ENCODE measurements at regions not wholly inside any gene's neighbourhood (a gene's known extent, or its start where the extent isn't known, plus 50 kb on each side); places are given as distances from the start of the nearest gene placed in this dataset.
"Not testable (repeated sequence)": the region's sequence is repeated elsewhere in the genome, so short reads cannot be mapped to it uniquely, and the experiment has no call there.

- DNase-seq, result no peak
These were observed 160.9 kb upstream of the AHI1 start for GRCh38 chr6:135658481-135658880.

- DNase-seq, result no peak
These were observed 161.4 kb upstream of the AHI1 start for GRCh38 chr6:135658916-135659315.

GRCh38 chr6:135664527-135664926 lies 167.0 kb upstream of the AHI1 start:
- no peak for DNase-seq

- DNase-seq, result no peak
These were observed 168.4 kb upstream of the AHI1 start for GRCh38 chr6:135665935-135666334.

GRCh38 chr6:135667691-135668455 lies 170.3 kb upstream of the AHI1 start:
- no peak for DNase-seq

- DNase-seq, result no peak
These were observed 174.7 kb upstream of the AHI1 start for GRCh38 chr6:135672256-135672655.

- no peak for DNase-seq
These were observed 176.2 kb upstream of the AHI1 start for GRCh38 chr6:135673501-135674309.

GRCh38 chr6:135675026-135675425 lies 176.5 kb upstream of the PDE7B start:
- no peak for DNase-seq

- DNase-seq, result no peak
These were observed 175.6 kb upstream of the PDE7B start for GRCh38 chr6:135675862-135676261.

GRCh38 chr6:135680964-135681913 lies 170.3 kb upstream of the PDE7B start:
- no peak for DNase-seq

- no peak for DNase-seq
These were observed 164.7 kb upstream of the PDE7B start for GRCh38 chr6:135686784-135687301.

- DNase-seq, result not testable (repeated sequence)
These were observed 163.0 kb upstream of the PDE7B start for GRCh38 chr6:135688476-135688875.

GRCh38 chr6:135692426-135692825 lies 159.1 kb upstream of the PDE7B start:
- DNase-seq, result no peak

- DNase-seq, result no peak
These were observed 157.6 kb upstream of the PDE7B start for GRCh38 chr6:135693811-135694370.

GRCh38 chr6:135699705-135700104 lies 151.8 kb upstream of the PDE7B start:
- DNase-seq, result no peak

GRCh38 chr6:135701426-135701825 lies 150.1 kb upstream of the PDE7B start:
- no peak for DNase-seq

GRCh38 chr6:135703007-135703406 lies 148.5 kb upstream of the PDE7B start:
- no peak for DNase-seq

GRCh38 chr6:135703621-135704020 lies 147.9 kb upstream of the PDE7B start:
- no peak for DNase-seq

- DNase-seq, result no peak
These were observed 144.1 kb upstream of the PDE7B start for GRCh38 chr6:135707426-135707825.

GRCh38 chr6:135710042-135710441 lies 141.5 kb upstream of the PDE7B start:
- no peak for DNase-seq

- no peak for DNase-seq
These were observed 129.3 kb upstream of the PDE7B start for GRCh38 chr6:135722190-135722589.

- DNase-seq, result no peak
These were observed 128.8 kb upstream of the PDE7B start for GRCh38 chr6:135722679-135723078.

- DNase-seq, result no peak
These were observed 122.9 kb upstream of the PDE7B start for GRCh38 chr6:135728589-135728988.
